GM06990 (cell line): ENCODE measurements at regions not wholly inside any gene's neighbourhood (a gene's known extent, or its start where the extent isn't known, plus 50 kb on each side); places are given as distances from the start of the nearest gene placed in this dataset.

Experiments used
- DNase-seq: peaks from one replicate; pipeline ENCODE4 v3.0.0-alpha.2; 2011; ENCODE audit not compliant: insufficient read length; ENCODE audit errors: extremely low read depth
- H3K27me3 ChIP-seq: replicated peaks from 2 replicates; pipeline ENCODE4 v1.6.0; 2011; ENCODE audit warnings: low read length; ENCODE audit not compliant: control insufficient read depth, insufficient read depth
- H3K36me3 ChIP-seq: 2 replicates; pipeline ENCODE4 v1.5.1; 2011; ENCODE audit warnings: low read length; ENCODE audit not compliant: control insufficient read depth, insufficient read depth
- H3K4me3 ChIP-seq: replicated peaks from 2 replicates; pipeline ENCODE4 v1.5.1; 2011; ENCODE audit warnings: low read depth, mild to moderate bottlenecking, control low read depth, low read length
- TF ChIP-seq, protein P1 (sequence below): IDR thresholded peaks from 2 replicates; pipeline ENCODE4 v1.5.1; 2011; ENCODE audit warnings: low read length, control low read depth, mild to moderate bottlenecking, inconsistent platforms; ENCODE audit not compliant: insufficient read depth, poor library complexity, severe bottlenecking

DNA sequence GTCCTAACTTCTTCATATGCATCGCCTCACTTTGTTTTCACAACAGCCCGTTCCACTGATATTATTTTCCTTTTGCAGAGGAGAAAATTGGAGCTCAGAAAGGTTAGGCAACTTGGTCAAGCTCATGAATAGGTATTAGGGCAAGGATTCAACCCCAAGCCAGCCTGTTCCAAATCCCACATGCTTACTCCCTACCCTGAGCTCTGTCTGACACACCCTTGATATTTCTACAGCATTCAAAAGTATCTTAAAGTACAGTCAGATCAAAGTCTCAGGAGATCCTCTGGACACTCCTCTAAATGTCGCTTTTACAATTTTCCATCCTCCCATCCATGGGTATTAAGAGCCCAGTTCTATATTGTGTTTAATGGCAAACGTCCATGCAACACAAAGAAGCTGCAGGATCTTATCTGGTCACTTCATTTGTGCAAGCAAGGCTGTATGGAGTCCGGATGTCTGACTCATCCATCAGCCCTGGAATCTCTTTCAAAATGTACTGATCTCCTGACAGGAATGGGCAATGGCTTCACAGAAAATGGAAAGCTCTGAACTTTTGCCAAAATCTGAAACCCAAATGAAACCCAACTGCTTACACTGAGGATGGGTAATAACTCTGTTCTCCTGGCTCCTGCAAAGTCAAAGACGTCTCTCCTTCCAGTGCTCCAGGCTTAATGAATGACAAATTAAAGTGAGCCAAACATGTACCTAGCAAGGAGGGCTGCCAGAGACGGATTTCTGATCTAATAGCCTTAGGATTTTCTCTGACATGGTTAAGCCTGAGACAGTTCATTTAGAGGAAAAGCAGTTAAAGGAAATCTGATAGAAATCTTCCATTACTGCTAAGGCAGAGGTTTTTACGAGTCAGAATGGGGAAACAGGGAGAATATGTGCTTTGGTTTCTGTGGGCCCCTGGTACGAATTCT lies 230.9 kb upstream of the RORA start:
- H3K4me3 ChIP-seq = no peak overlapping the region
- DNase-seq = no peak
- TF ChIP-seq, protein P1, sequence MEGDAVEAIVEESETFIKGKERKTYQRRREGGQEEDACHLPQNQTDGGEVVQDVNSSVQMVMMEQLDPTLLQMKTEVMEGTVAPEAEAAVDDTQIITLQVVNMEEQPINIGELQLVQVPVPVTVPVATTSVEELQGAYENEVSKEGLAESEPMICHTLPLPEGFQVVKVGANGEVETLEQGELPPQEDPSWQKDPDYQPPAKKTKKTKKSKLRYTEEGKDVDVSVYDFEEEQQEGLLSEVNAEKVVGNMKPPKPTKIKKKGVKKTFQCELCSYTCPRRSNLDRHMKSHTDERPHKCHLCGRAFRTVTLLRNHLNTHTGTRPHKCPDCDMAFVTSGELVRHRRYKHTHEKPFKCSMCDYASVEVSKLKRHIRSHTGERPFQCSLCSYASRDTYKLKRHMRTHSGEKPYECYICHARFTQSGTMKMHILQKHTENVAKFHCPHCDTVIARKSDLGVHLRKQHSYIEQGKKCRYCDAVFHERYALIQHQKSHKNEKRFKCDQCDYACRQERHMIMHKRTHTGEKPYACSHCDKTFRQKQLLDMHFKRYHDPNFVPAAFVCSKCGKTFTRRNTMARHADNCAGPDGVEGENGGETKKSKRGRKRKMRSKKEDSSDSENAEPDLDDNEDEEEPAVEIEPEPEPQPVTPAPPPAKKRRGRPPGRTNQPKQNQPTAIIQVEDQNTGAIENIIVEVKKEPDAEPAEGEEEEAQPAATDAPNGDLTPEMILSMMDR = no peak

DNA sequence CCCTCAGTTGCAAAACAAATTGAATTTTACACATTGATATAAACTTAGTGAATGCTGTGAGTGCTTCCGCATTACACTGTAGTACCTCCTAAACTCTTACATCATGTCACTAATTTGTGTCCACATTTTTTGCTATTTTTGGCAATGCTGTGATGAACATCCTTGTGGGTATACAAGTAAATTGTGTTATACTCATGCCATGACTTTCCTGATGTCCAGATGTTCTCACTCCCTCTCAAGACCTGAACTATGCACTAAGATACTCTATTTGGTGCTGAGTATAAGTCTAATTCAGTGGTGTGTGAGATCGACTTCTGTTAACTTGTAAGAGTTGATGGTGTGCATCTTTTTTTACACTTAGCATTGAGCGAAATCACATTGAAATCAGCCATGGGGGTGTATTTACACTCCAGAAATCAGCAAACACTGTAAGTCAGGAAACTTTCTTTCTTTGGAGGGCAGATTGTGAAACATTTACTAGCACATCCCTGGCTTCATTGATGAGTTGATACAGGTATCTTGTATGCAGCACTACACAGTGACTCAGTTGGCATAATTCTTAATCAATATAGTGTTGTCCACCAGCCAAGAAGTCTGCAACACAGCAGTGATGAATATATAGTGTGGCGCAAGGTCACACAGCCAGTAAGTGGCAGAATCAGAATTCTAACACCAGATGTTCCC lies 228.1 kb upstream of the RORA start:
- no peak overlapping the region for H3K4me3 ChIP-seq
- H3K36me3 ChIP-seq = no peaks in the 10 kb centered on the region
- no peak for DNase-seq
- TF ChIP-seq, protein P1 = no peak
- no peaks in the 10 kb centered on the region for H3K27me3 ChIP-seq

More for the DNA sequence above, 230.9 kb upstream of the RORA start:
- Histone ChIP-seq H3K36me3 (no peaks in the 10 kb centered on the region), H3K27me3 (no peaks in the 10 kb centered on the region)

DNA sequence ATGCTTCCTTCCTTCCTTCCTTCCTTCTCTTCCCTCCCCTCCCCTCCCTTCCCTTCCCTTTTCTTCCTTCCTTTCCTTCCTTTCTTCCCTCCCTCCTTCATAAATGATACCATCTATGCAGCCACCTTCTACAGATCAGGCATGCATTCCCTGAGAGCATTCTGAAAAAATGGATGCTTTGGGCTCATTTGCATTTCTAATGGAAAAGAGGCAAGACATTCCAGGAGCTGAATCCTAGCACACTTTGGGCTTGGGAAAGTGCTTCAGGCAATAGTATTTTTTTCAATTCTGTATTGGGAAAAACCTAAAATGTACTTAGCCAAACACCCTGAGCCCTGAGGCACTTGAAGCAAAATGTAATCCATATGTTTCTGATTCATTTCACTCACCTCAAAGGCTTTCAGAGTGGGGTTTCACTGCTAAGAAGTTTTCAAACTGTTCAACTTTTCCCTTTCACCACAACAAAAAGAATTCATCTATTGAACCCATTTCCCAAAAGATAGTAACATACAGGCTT lies 220.1 kb upstream of the RORA start:
- Histone ChIP-seq H3K4me3 (no peak overlapping the region), H3K27me3 (no peaks in the 10 kb centered on the region), H3K36me3 (no peaks in the 10 kb centered on the region)
- no peak for DNase-seq
- TF ChIP-seq, protein P1 = no peak

DNA sequence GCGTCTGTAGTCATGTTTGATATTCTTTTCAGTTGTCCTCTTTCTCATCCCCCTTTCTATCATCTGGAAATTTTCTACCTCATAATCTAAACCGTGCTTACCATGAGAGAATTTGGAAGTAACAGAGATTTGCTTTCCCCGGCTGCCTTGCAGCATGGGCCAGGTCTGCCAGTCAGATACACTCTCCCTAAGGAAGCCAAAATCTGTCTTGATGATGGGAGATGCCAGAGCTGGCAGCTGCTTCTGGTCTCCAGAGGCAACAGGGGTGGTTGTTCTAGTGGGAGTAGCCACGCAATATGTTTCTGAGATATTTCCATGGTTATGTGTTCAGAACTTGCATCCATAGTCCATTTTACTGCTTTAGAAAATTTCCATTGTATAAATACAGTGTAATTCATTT lies 218.9 kb upstream of the RORA start:
- Histone ChIP-seq H3K27me3 (no peaks in the 10 kb centered on the region), H3K4me3 (no peak overlapping the region), H3K36me3 (no peaks in the 10 kb centered on the region)
- TF ChIP-seq, protein P1 = no peak
- no peak for DNase-seq

DNA sequence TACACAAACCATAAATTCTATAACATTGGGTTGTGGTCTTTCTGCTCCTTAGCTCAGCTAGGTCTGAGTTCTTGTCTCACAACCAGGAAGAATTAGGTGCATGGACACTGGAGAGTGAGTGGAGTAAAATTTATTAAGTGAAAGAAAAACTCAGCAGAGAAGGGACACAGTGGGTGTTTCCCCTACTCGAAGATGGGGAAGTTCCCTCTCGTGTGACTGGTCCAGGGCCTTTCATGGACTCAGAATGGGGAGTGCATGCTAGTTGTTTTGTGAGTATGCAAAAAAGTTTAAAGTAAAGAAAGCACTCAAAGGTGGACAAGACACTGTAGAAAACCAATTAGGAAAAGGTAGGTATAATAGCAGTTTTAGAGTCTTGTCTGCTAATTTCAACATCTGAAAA lies 215.5 kb upstream of the RORA start:
- Histone ChIP-seq H3K36me3 (no peaks in the 10 kb centered on the region), H3K27me3 (no peaks in the 10 kb centered on the region), H3K4me3 (no peak overlapping the region)
- DNase-seq = no peak
- TF ChIP-seq, protein P1 = no peak
